ENCODE measurements at regions not wholly inside any gene's neighbourhood (a gene's known extent, or its start where the extent isn't known, plus 50 kb on each side); places are given as distances from the start of the nearest gene placed in this dataset.

DNA sequence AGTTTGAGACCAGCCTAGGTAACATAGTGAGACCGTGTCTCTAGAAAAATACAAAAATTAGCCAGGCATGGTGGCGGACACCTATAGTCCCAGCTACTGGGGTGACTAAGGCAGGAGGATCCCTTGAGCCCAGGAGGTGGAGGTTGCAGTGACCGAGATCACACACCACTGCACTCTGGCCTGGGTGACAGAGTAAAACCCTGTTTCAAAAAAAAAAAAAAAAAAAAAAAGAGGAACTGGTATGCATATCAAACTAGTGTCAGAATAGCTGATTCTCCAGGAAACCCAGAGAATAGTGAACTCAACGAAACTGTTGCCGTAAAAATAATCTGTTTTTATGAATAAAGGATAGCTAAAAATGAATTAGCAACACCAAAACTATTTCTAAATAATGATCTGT is 126.6 kb upstream of the BASP1 start:
- TF ChIP-seq POLR2AphosphoS5 (IDR thresholded peaks at IDR 0.05) (no peak), CTCF (IDR thresholded peaks at IDR 0.05) (no peak), POLR2A (IDR thresholded peaks at IDR 0.05) (no peak)

Measured in prostate gland (tissue), 2 donors.